SU-DHL-6 (cell line): ENCODE measurements at regions not wholly inside any gene's neighbourhood (a gene's known extent, or its start where the extent isn't known, plus 50 kb on each side); places are given as distances from the start of the nearest gene placed in this dataset.

Source experiments
- H2AFZ ChIP-seq: fragments of 200-600 bp; sonication (generic); 2 replicates; pipeline ENCODE4 v1.6.1; 2014; ENCODE audit warnings: low read depth, mild to moderate bottlenecking, moderate library complexity, mixed read lengths, antibody characterized with exemption, low read length; ENCODE audit not compliant: severe bottlenecking
- H3F3A ChIP-seq: fragments of 200-600 bp; shearing (Covaris generic); 2 replicates; pipeline ENCODE4 v1.6.0; 2016; ENCODE audit warnings: antibody characterized with exemption, mild to moderate bottlenecking; ENCODE audit not compliant: insufficient read depth
- H3K27ac ChIP-seq: fragments of 200-600 bp; sonication (generic); 2 replicates; pipeline ENCODE4 v1.5.1; 2016; ENCODE audit warnings: low read depth, mild to moderate bottlenecking, low read length, moderate library complexity, mixed read lengths
- H3K27me3 ChIP-seq: fragments of 200-600 bp; sonication (generic), shearing (Covaris generic); 2 replicates; pipeline ENCODE4 v1.6.0; 2014; ENCODE audit warnings: mild to moderate bottlenecking, low read length
- H3K36me3 ChIP-seq: fragments of 200-600 bp; sonication (generic); 2 replicates; pipeline ENCODE4 v1.6.1; 2014; ENCODE audit warnings: mild to moderate bottlenecking, low read length, mixed read lengths
- H3K4me2 ChIP-seq: fragments of 300-600, 200-600 bp; shearing (Covaris generic), sonication (generic); 2 replicates; pipeline ENCODE4 v1.6.0; 2014; ENCODE audit warnings: low read length, low read depth, mild to moderate bottlenecking; ENCODE audit not compliant: poor library complexity, severe bottlenecking
- H3K4me3 ChIP-seq: fragments of 200-600 bp; sonication (generic); 2 replicates; pipeline ENCODE4 v1.5.1; 2014; ENCODE audit warnings: antibody characterized with exemption, low read length, mild to moderate bottlenecking, mixed read lengths; ENCODE audit not compliant: insufficient read depth, poor library complexity, severe bottlenecking
- H3K79me2 ChIP-seq: fragments of 200-600 bp; sonication (generic); 2 replicates; pipeline ENCODE4 v1.6.1; 2014; ENCODE audit warnings: mild to moderate bottlenecking, low read length, moderate library complexity; ENCODE audit not compliant: insufficient read depth
- H3K9ac ChIP-seq: fragments of 200-600 bp; sonication (generic); 2 replicates; pipeline ENCODE4 v1.7.0; 2014; ENCODE audit warnings: mild to moderate bottlenecking, low read length
- H3K9me2 ChIP-seq: fragments of 200-600 bp; sonication (generic); replicated peaks from 2 replicates; pipeline ENCODE4 v1.6.1; 2014; ENCODE audit warnings: low read length; ENCODE audit not compliant: insufficient read depth
- H3K9me3 ChIP-seq: fragments of 200-600 bp; sonication (generic); 2 replicates; pipeline ENCODE4 v1.6.1; 2014; ENCODE audit warnings: low read length, mixed read lengths; ENCODE audit not compliant: insufficient read depth
- H4K20me1 ChIP-seq: fragments of 200-600 bp; sonication (generic); 2 replicates; pipeline ENCODE4 v1.6.1; 2014; ENCODE audit warnings: low read depth, mild to moderate bottlenecking, antibody characterized with exemption, low read length, moderate library complexity, mixed read lengths
- CTCF ChIP-seq: fragments of 200-600 bp; sonication (generic); IDR thresholded peaks from one replicate; pipeline ENCODE4 v1.5.1; 2017; ENCODE audit warnings: antibody characterized with exemption, mild to moderate bottlenecking, low read length, moderate library complexity; ENCODE audit not compliant: insufficient read depth, poor library complexity, severe bottlenecking
- EZH2phosphoT487 ChIP-seq: fragments of 200-600 bp; sonication (generic), shearing (Covaris generic); conservative IDR thresholded peaks from 2 replicates; pipeline ENCODE4 v1.6.1; 2018; ENCODE audit warnings: mild to moderate bottlenecking, antibody characterized with exemption, low read length, moderate library complexity, mixed read lengths

- Histone ChIP-seq H3F3A (no peaks in the 10 kb centered on the region), H3K27me3 (no peaks in the 10 kb centered on the region), H3K27ac (no peak overlapping the region), H3K4me2 (no peak overlapping the region), H3K9ac (no peak overlapping the region), H2AFZ (no peak overlapping the region), H3K9me3 (no peaks in the 10 kb centered on the region), H3K79me2 (no peaks in the 10 kb centered on the region), H3K36me3 (no peaks in the 10 kb centered on the region), H3K4me3 (no peak overlapping the region), H4K20me1 (no peaks in the 10 kb centered on the region), H3K9me2 (no peaks in the 10 kb centered on the region)
- TF ChIP-seq EZH2phosphoT487 (no peak), CTCF (no peak)
Observed at GRCh38 chr6:6716998-6717763, 128.7 kb downstream of the LY86 start.

- no peak for TF ChIP-seq CTCF
- no peak for TF ChIP-seq EZH2phosphoT487
- H3K27me3 ChIP-seq, result no peaks in the 10 kb centered on the region
- H3K9ac ChIP-seq, result no peak overlapping the region
- H2AFZ ChIP-seq, result no peak overlapping the region
- no peak overlapping the region for H3K4me2 ChIP-seq
- H3K79me2 ChIP-seq, result no peaks in the 10 kb centered on the region
- no peak overlapping the region for H3K4me3 ChIP-seq
- H3K9me3 ChIP-seq, result no peaks in the 10 kb centered on the region
- no peaks in the 10 kb centered on the region for H4K20me1 ChIP-seq
- no peaks in the 10 kb centered on the region for H3K36me3 ChIP-seq
- H3K9me2 ChIP-seq, result no peaks in the 10 kb centered on the region
- no peaks in the 10 kb centered on the region for H3F3A ChIP-seq
- H3K27ac ChIP-seq, result no peak overlapping the region
Observed at GRCh38 chr6:6717953-6718352, 129.4 kb downstream of the LY86 start.

- H4K20me1 ChIP-seq, result no peaks in the 10 kb centered on the region
- H3K79me2 ChIP-seq, result no peaks in the 10 kb centered on the region
- H3K9ac ChIP-seq, result no peak overlapping the region
- H2AFZ ChIP-seq, result no peak overlapping the region
- H3K9me3 ChIP-seq, result no peaks in the 10 kb centered on the region
- no peak overlapping the region for H3K27ac ChIP-seq
- no peak for TF ChIP-seq CTCF
- no peaks in the 10 kb centered on the region for H3F3A ChIP-seq
- H3K4me3 ChIP-seq, result no peak overlapping the region
- no peak overlapping the region for H3K4me2 ChIP-seq
- no peaks in the 10 kb centered on the region for H3K9me2 ChIP-seq
- no peaks in the 10 kb centered on the region for H3K27me3 ChIP-seq
- H3K36me3 ChIP-seq, result no peaks in the 10 kb centered on the region
Observed at GRCh38 chr6:6721606-6722005, 133.1 kb downstream of the LY86 start.
